ENCODE measurements at regions not wholly inside any gene's neighbourhood (a gene's known extent, or its start where the extent isn't known, plus 50 kb on each side); places are given as distances from the start of the nearest gene placed in this dataset.
"Not testable (repeated sequence)": the region's sequence is repeated elsewhere in the genome, so short reads cannot be mapped to it uniquely, and the experiment has no call there.

DNA sequence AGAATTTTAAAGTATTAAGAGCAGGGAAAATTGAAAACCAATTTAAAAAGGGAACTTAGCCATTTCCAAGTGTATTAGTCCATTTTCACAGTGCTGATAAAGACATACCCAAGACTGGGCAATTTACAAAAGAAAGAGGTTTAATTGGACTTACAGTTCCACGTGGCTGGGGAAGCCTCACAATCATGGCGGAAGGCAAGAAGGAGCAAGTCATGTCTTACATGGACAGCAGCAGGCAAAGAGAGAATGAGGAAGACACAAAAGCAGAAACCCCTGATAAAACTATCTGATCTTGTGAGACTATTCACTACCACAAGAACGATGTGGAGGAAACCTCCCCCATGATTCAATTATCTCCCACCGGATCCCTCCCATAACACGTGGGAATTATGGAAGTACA, 178.8 kb downstream of the ERCC6L2 start:
- not testable (repeated sequence) for TF ChIP-seq CTCF (conservative IDR thresholded peaks at IDR 0.05; ENCODE audit: low read length); EZH2phosphoT487 (IDR thresholded peaks at IDR 0.05; ENCODE audit: borderline replicate concordance)

All from Loucy (cell line).